Activated naive CD4-positive, alpha-beta T cell treated with anti-CD3 and anti-CD28 coated beads, Interleukin-2, amount 50 U/mL, for 72 hours (primary cell): ENCODE measurements at regions not wholly inside any gene's neighbourhood (a gene's known extent, or its start where the extent isn't known, plus 50 kb on each side); places are given as distances from the start of the nearest gene placed in this dataset.
"Not testable (repeated sequence)": the region's sequence is repeated elsewhere in the genome, so short reads cannot be mapped to it uniquely, and the experiment has no call there.

Experiments
- ATAC-seq, 2 donors: fragments of 150-1000 bp; cut with Tn5 transposase; 2 replicates each; pipeline ENCODE4 v1.10.0; 2021; ENCODE audit warnings: mild to moderate bottlenecking in 2 of 2, moderate library complexity in 2 of 2
- DNase-seq, 2 donors: peaks; one replicate each; pipeline ENCODE4 v3.0.0; 2021 to 2022; ENCODE audit warnings: low spot score in 2 of 2
- H3K27ac Mint-ChIP-seq, 2 donors: one replicate each; pipeline ENCODE4 v1.8.0; 2022; ENCODE audit warnings: mild to moderate bottlenecking in 2 of 2, mixed read lengths in 2 of 2
- H3K36me3 Mint-ChIP-seq, 2 donors: one replicate each; pipeline ENCODE4 v1.8.0; 2022; ENCODE audit warnings: mixed read lengths in 2 of 2
- H3K9me3 Mint-ChIP-seq, 2 donors: one replicate each; pipeline ENCODE4 v1.8.0; 2022; ENCODE audit warnings: mixed read lengths in 2 of 2

GRCh38 chr4:9718246-9718939, 63.0 kb upstream of the DRD5 start:
- DNase-seq, ATAC-seq, H3K27ac Mint-ChIP-seq, H3K36me3 Mint-ChIP-seq, H3K9me3 Mint-ChIP-seq: not testable (repeated sequence)

- H3K27ac Mint-ChIP-seq, H3K36me3 Mint-ChIP-seq, DNase-seq, ATAC-seq, H3K9me3 Mint-ChIP-seq: not testable (repeated sequence)
These were observed 59.3 kb upstream of the DRD5 start for GRCh38 chr4:9722131-9722530.
